Gastroesophageal sphincter (tissue), 4 donors: ENCODE measurements at regions not wholly inside any gene's neighbourhood (a gene's known extent, or its start where the extent isn't known, plus 50 kb on each side); places are given as distances from the start of the nearest gene placed in this dataset.
"Not testable (repeated sequence)": the region's sequence is repeated elsewhere in the genome, so short reads cannot be mapped to it uniquely, and the experiment has no call there.

ENCODE experiments used
- ATAC-seq: fragments of 150-250 bp; one replicate; pipeline ENCODE4 v1.9.1; 2016; ENCODE audit warnings: mild to moderate bottlenecking, moderate library complexity
- H3K27ac ChIP-seq, 4 donors: fragments of 200-600 bp; sonication (generic) in 3 of 4; 1 replicate in 3 of 4; 2 replicates in 1 of 4; pipeline ENCODE4 v1.5.1; 2016 to 2019
- H3K27me3 ChIP-seq: fragments of 200-600 bp; sonication (generic); one replicate; pipeline ENCODE4 v1.5.1; 2019
- H3K36me3 ChIP-seq, 2 donors: fragments of 200-600 bp; sonication (generic); one replicate each; pipeline ENCODE4 v1.5.1; 2019; ENCODE audit warnings: control low read depth in 1 of 2
- H3K4me1 ChIP-seq, 3 donors: fragments of 200-600 bp; sonication (generic); 1 replicate in 2 of 3; 2 replicates in 1 of 3; pipeline ENCODE4 v1.5.1; 2016 to 2019; ENCODE audit warnings: control low read depth in 2 of 3
- H3K4me3 ChIP-seq, 2 donors: fragments of 200-600 bp; sonication (generic); one replicate each; pipeline ENCODE4 v1.5.1; 2019; ENCODE audit warnings: mild to moderate bottlenecking in 1 of 2, moderate library complexity in 1 of 2
- H3K9me3 ChIP-seq, 3 donors: fragments of 200-600 bp; sonication (generic); one replicate each; pipeline ENCODE4 v1.5.1; 2017 to 2019; ENCODE audit warnings: control low read depth in 2 of 3
- EP300 ChIP-seq: sonication (generic); formaldehyde crosslinking; IDR thresholded peaks from one replicate; pipeline ENCODE4 v1.6.1; 2017; ENCODE audit warnings: antibody characterized with exemption, mild to moderate bottlenecking
- POLR2A ChIP-seq, 2 donors: fragments of 450-650 bp; IDR thresholded peaks; one replicate each; pipeline ENCODE4 v1.6.1; 2017; ENCODE audit warnings: antibody characterized with exemption in 2 of 2, mild to moderate bottlenecking in 2 of 2, moderate library complexity in 1 of 2
- POLR2AphosphoS5 ChIP-seq: sonication (generic); formaldehyde crosslinking; IDR thresholded peaks from one replicate; pipeline ENCODE4 v1.6.1; 2017; ENCODE audit warnings: antibody characterized with exemption
- WGBS, 2 donors: methylation state at CpG; one replicate each; pipeline ENCODE4 v1.1.5; 2018; ENCODE audit warnings: low coverage in 1 of 2; 5-methylcytosine and 5-hydroxymethylcytosine counted together
- TF ChIP-seq, protein P1 (sequence below), 4 experiments: fragments of 200-600 bp in 2 of 4; fragments of 450-650 bp in 2 of 4; sonication (generic) in 1 of 4; IDR thresholded peaks; one replicate each; pipeline ENCODE4 v1.5.1; 2017 to 2019; ENCODE audit warnings: antibody characterized with exemption in 4 of 4, mild to moderate bottlenecking in 2 of 4, moderate library complexity in 2 of 4

DNA sequence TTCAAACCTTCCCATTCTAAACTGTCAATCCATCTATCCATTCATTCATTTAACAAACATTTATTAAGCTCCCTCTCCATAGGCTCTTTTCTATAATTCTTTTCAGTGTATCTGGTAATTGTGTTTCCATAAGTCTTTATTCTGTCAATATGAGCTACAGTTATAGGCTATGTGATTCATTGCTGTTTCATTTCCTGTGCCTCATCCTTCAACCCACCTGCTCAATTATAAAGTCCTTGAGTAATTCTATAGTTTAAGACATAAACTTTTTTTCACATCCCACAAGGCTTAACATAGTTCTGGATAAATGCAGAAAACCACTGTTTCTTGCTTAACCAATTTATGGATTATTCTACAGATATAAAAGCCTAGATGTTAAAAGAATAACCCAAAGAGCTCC, 84.2 kb upstream of the PIK3C3 start:
- H3K27ac ChIP-seq = no peak overlapping the region
- H3K36me3 ChIP-seq = no peaks in the 10 kb centered on the region
- H3K4me1 ChIP-seq = no peaks in the 10 kb centered on the region
- TF ChIP-seq POLR2AphosphoS5 (no peak), EP300 (no peak), POLR2A (IDR thresholded peaks at IDR 0.05) (no peak)
- TF ChIP-seq, protein P1, sequence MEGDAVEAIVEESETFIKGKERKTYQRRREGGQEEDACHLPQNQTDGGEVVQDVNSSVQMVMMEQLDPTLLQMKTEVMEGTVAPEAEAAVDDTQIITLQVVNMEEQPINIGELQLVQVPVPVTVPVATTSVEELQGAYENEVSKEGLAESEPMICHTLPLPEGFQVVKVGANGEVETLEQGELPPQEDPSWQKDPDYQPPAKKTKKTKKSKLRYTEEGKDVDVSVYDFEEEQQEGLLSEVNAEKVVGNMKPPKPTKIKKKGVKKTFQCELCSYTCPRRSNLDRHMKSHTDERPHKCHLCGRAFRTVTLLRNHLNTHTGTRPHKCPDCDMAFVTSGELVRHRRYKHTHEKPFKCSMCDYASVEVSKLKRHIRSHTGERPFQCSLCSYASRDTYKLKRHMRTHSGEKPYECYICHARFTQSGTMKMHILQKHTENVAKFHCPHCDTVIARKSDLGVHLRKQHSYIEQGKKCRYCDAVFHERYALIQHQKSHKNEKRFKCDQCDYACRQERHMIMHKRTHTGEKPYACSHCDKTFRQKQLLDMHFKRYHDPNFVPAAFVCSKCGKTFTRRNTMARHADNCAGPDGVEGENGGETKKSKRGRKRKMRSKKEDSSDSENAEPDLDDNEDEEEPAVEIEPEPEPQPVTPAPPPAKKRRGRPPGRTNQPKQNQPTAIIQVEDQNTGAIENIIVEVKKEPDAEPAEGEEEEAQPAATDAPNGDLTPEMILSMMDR (IDR thresholded peaks at IDR 0.05) = no peak
- no peak for ATAC-seq
- no peak overlapping the region for H3K4me3 ChIP-seq
- H3K27me3 ChIP-seq = no peaks in the 10 kb centered on the region
- H3K9me3 ChIP-seq = no peaks in the 10 kb centered on the region

DNA sequence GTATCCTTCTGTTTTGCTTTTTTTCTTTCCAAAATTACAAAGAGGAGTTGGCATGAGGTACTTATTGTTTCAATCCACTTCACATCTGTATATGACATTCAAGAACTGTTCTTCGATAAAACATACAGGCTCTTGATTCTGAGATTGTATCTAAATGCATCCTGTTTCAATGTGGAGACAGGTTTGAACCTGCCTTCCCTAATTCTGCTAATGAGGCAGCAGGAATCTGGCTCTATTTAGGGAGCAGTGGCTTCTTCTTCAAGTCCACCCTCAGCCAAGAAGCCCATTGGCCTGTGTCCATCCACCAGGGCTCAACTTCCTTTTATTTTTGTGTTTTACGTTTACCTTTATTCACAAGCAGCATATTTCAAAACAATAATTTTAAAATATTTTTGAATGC, 84.8 kb upstream of the PIK3C3 start:
- TF ChIP-seq POLR2AphosphoS5 (no peak), POLR2A (IDR thresholded peaks at IDR 0.05) (no peak), EP300 (no peak)
- TF ChIP-seq, protein P1 (IDR thresholded peaks at IDR 0.05) = no peak
- Histone ChIP-seq H3K9me3 (no peaks in the 10 kb centered on the region), H3K36me3 (no peaks in the 10 kb centered on the region), H3K4me1 (no peaks in the 10 kb centered on the region), H3K27me3 (no peaks in the 10 kb centered on the region), H3K27ac (no peak overlapping the region), H3K4me3 (no peak overlapping the region)
- no peak for ATAC-seq
- 70 to 75% methylated on average over 2 of the region's 2 CpGs for WGBS, 2 donors

DNA sequence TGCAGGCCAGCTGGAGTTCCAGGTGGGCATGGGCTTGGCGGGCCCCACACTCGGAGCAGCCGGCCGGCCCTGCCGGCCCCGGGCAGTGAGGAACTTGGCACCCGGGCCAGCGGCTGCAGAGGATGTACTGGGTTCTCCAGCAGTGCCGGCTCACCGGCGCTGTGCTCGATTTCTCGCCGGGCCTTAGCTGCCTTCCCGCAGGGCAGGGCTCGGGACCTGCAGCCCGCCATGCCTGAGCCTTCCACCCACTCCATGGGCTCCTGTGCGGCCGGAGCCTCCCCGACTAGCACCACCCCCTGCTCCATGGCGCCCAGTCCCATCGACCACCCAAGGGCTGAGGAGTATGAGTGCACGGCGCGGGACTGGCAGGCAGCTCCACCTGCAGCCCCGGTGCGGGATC, 89.2 kb upstream of the PIK3C3 start:
- not testable (repeated sequence) for H3K9me3 ChIP-seq, H3K4me1 ChIP-seq, H3K36me3 ChIP-seq, H3K27me3 ChIP-seq, H3K4me3 ChIP-seq, ATAC-seq, H3K27ac ChIP-seq
- no CpG with 5 or more reads among the region's 27 CpGs for WGBS, 2 donors

- Histone ChIP-seq H3K4me3 (no peak overlapping the region), H3K27me3 (no peaks in the 10 kb centered on the region), H3K36me3 (no peaks in the 10 kb centered on the region), H3K27ac (no peak overlapping the region), H3K9me3 (no peaks in the 10 kb centered on the region), H3K4me1 (no peaks in the 10 kb centered on the region)
- no peak for ATAC-seq
- WGBS, 2 donors = 66 to 86% methylated on average over 3 of the region's 3 CpGs
- no peak for TF ChIP-seq POLR2AphosphoS5
- no peak for TF ChIP-seq EP300
- TF ChIP-seq, protein P1 (IDR thresholded peaks at IDR 0.05) = no peak
- TF ChIP-seq POLR2A (IDR thresholded peaks at IDR 0.05) = no peak
Measured at GRCh38 chr18:41864216-41864615, 90.8 kb upstream of the PIK3C3 start.

GRCh38 chr18:41862921-41863320, 92.1 kb upstream of the PIK3C3 start:
- Histone ChIP-seq H3K9me3 (no peaks in the 10 kb centered on the region), H3K4me1 (no peaks in the 10 kb centered on the region), H3K4me3 (no peak overlapping the region), H3K36me3 (no peaks in the 10 kb centered on the region), H3K27me3 (no peaks in the 10 kb centered on the region), H3K27ac (no peak overlapping the region)
- ATAC-seq = no peak
- TF ChIP-seq, protein P1 (IDR thresholded peaks at IDR 0.05) = no peak
- TF ChIP-seq EP300 (no peak), POLR2A (IDR thresholded peaks at IDR 0.05) (no peak), POLR2AphosphoS5 (no peak)

GRCh38 chr18:41860987-41861386, 94.0 kb upstream of the PIK3C3 start:
- Histone ChIP-seq H3K27me3 (no peaks in the 10 kb centered on the region), H3K4me1 (no peaks in the 10 kb centered on the region), H3K4me3 (no peak overlapping the region), H3K9me3 (no peaks in the 10 kb centered on the region), H3K27ac (no peak overlapping the region), H3K36me3 (no peaks in the 10 kb centered on the region)
- no peak for ATAC-seq
- 85% methylated on average over 2 of the region's 2 CpGs; no CpG with 5 or more reads in 1 of the 2 donors for WGBS, 2 donors
- TF ChIP-seq POLR2A (IDR thresholded peaks at IDR 0.05) = no peak
- TF ChIP-seq, protein P1 (IDR thresholded peaks at IDR 0.05) = no peak
- TF ChIP-seq POLR2AphosphoS5 = no peak
- no peak for TF ChIP-seq EP300
